MCF 10A (cell line): ENCODE measurements at regions not wholly inside any gene's neighbourhood (a gene's known extent, or its start where the extent isn't known, plus 50 kb on each side); places are given as distances from the start of the nearest gene placed in this dataset.

ENCODE experiments used
- BruUV-seq: library from RNA; stranded (reverse); fragments of 400-500 nt; replicated peaks from 2 replicates; lab custom pipeline; 2021; lab: Mats Ljungman, UMichigan
- CTCF ChIA-PET: fragments of 300-600 bp; sonication (Branson Sonifier 250); formaldehyde crosslinking; extraction: SDS; loops from one replicate; lab custom pipeline; 2021; ENCODE audit warnings: antibody characterized with exemption, inconsistent platforms; lab: Yijun Ruan, JAX
- POLR2A ChIA-PET: fragments of 300-600, 350-650 bp; sonication (Branson Sonifier 250); formaldehyde crosslinking; extraction: SDS; loops from one replicate; lab custom pipeline; 2020; ENCODE audit warnings: antibody characterized with exemption, inconsistent platforms; lab: Yijun Ruan, JAX
- DNase-seq: peaks from one replicate; pipeline ENCODE4 v3.0.0-alpha.2; 2018; ENCODE audit not compliant: unreplicated experiment
- H3K27ac Mint-ChIP-seq: one replicate; pipeline ENCODE4 v1.8.0; 2022; ENCODE audit warnings: mild to moderate bottlenecking, low read depth, mixed read lengths; ENCODE audit not compliant: unreplicated experiment
- H3K27me3 Mint-ChIP-seq: one replicate; pipeline ENCODE4 v1.8.0; 2022; ENCODE audit warnings: mixed read lengths; ENCODE audit not compliant: insufficient read depth, unreplicated experiment
- H3K36me3 Mint-ChIP-seq: one replicate; pipeline ENCODE4 v1.8.0; 2022; ENCODE audit warnings: mild to moderate bottlenecking, moderate library complexity, mixed read lengths; ENCODE audit not compliant: insufficient read depth, unreplicated experiment
- H3K4me1 Mint-ChIP-seq: one replicate; pipeline ENCODE4 v1.8.0; 2022; ENCODE audit warnings: mixed read lengths; ENCODE audit not compliant: insufficient read depth, unreplicated experiment
- H3K4me3 Mint-ChIP-seq: one replicate; pipeline ENCODE4 v1.8.0; 2022; ENCODE audit warnings: mild to moderate bottlenecking, moderate library complexity, mixed read lengths; ENCODE audit not compliant: unreplicated experiment
- H3K9me3 Mint-ChIP-seq: one replicate; pipeline ENCODE4 v1.8.0; 2022; ENCODE audit warnings: mixed read lengths; ENCODE audit not compliant: unreplicated experiment
- intact Hi-C: fragments of 100-400 bp; cut with micrococcal nuclease; formaldehyde crosslinking; loops from 2 replicates; pipeline ENCODE4 v1.14.1; 2022
- TF ChIP-seq, protein P1 (sequence below): fragments of 200-600 bp; IDR thresholded peaks from one replicate; pipeline ENCODE4 v1.8.0; 2022; ENCODE audit warnings: antibody characterized with exemption, mild to moderate bottlenecking; ENCODE audit not compliant: unreplicated experiment

DNA sequence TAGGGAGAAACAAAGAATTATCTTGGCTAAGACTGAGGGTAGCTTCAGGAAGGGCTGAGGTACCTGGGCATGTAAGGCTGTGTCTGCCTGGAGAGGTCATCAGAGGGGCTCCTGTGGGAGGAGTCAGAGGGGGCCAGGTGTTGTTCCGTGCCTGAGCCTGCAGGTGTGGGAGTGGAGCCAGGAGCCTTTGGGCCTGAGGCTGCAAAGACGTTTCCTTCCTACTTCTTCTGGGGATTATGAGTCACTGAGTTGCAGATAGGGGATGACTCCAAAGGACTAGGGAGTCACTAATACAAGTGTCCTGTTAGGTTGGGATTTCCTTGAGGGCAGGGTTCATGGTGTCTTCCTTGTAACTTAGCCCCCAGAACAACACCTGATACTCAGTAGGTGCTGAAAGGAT, 391.1 kb downstream of the ARHGEF28 start:
- TF ChIP-seq, protein P1, sequence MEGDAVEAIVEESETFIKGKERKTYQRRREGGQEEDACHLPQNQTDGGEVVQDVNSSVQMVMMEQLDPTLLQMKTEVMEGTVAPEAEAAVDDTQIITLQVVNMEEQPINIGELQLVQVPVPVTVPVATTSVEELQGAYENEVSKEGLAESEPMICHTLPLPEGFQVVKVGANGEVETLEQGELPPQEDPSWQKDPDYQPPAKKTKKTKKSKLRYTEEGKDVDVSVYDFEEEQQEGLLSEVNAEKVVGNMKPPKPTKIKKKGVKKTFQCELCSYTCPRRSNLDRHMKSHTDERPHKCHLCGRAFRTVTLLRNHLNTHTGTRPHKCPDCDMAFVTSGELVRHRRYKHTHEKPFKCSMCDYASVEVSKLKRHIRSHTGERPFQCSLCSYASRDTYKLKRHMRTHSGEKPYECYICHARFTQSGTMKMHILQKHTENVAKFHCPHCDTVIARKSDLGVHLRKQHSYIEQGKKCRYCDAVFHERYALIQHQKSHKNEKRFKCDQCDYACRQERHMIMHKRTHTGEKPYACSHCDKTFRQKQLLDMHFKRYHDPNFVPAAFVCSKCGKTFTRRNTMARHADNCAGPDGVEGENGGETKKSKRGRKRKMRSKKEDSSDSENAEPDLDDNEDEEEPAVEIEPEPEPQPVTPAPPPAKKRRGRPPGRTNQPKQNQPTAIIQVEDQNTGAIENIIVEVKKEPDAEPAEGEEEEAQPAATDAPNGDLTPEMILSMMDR = no peak
- intact Hi-C loops = no loop called here
- Mint-ChIP-seq H3K36me3 (peaks cover 9% of the 10 kb centered on the region), H3K27me3 (no peaks in the 10 kb centered on the region), H3K4me3 (no peak overlapping the region), H3K27ac (no peak overlapping the region), H3K9me3 (no peaks in the 10 kb centered on the region), H3K4me1 (peaks cover 16% of the 10 kb centered on the region)
- peak; percentile 82 for DNase-seq
- BruUV-seq = no TSS peak
- CTCF ChIA-PET = interaction anchor here (0.5 to 1.6 kb wide), 4 partner anchors 19 to 536 kb away, joined by 3 read pairs; no protein-coding TSS in a partner anchor
- POLR2A ChIA-PET = interaction anchor here (0.6 to 2.0 kb wide), 5 partner anchors 10 to 625 kb away, joined by 3 to 5 read pairs (median 4); no protein-coding TSS in a partner anchor

DNA sequence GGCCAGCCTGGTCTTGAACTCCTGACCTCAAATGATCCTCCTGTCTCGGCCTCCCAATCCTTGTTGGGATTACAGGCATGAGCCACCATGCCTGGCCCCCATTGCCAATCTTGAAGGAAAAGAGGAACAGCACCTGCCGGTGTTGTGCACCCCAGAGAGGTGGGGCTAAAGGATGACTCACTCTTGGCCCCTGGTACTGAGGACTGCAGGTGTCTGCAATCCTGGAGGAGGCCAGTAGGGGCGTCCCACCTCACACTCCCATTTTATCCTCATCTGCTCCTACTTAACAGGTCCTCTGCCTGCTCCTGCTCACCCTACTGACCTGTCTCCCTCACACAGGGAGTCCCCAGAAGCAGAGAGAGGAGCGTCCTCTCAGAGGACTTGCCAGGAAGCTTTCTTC, 390.4 kb downstream of the ARHGEF28 start:
- no TSS peak for BruUV-seq
- Mint-ChIP-seq H3K4me1 (peaks cover 16% of the 10 kb centered on the region), H3K36me3 (peaks cover 9% of the 10 kb centered on the region), H3K27me3 (no peaks in the 10 kb centered on the region), H3K27ac (no peak overlapping the region), H3K4me3 (no peak overlapping the region), H3K9me3 (no peaks in the 10 kb centered on the region)
- POLR2A ChIA-PET = interaction anchor here (1.3 to 1.4 kb wide), 3 partner anchors 13 to 626 kb away, joined by 3 to 5 read pairs (median 3); no protein-coding TSS in a partner anchor
- TF ChIP-seq, protein P1 = peak; percentile 36
- intact Hi-C loops = no loop called here
- CTCF ChIA-PET = interaction anchor here (0.5 to 1.6 kb wide), 5 partner anchors 18 to 536 kb away, joined by 3 read pairs; no protein-coding TSS in a partner anchor
- peak; percentile 45 for DNase-seq

DNA sequence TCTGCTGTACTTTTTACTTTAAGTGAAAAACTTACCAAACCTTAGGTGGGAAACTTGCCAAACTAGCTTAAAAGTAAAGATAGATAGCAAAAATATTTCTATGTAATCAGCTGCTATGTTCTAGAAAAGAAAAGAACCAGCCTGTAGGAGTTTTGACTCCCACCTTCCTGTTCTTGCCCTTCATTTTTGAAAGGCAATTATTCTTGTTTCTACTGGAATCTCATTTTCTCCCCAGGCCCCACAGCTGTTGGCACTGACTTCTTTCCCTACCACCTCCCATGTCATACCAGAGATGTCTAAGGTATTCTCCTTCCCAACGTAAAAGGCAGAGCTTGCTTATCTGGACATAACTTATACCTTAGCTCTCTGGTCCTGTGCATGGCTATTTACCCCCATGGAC, 389.7 kb downstream of the ARHGEF28 start:
- no peak overlapping the region for H3K4me3 Mint-ChIP-seq
- no peaks in the 10 kb centered on the region for H3K9me3 Mint-ChIP-seq
- no TSS peak for BruUV-seq
- no peak overlapping the region for H3K27ac Mint-ChIP-seq
- no peak for DNase-seq
- CTCF ChIA-PET = interaction anchor here (0.7 to 0.9 kb wide), 2 partner anchors 17 to 78 kb away, joined by 3 to 4 read pairs; no protein-coding TSS in a partner anchor
- H3K4me1 Mint-ChIP-seq = peaks cover 16% of the 10 kb centered on the region
- peaks cover 5% of the 10 kb centered on the region for H3K36me3 Mint-ChIP-seq
- intact Hi-C loops = no loop called here
- H3K27me3 Mint-ChIP-seq = no peaks in the 10 kb centered on the region
- TF ChIP-seq, protein P1 = no peak
- POLR2A ChIA-PET = interaction anchor here (1.2 to 1.3 kb wide), 2 partner anchors 39 to 628 kb away, joined by 3 read pairs; no protein-coding TSS in a partner anchor

DNA sequence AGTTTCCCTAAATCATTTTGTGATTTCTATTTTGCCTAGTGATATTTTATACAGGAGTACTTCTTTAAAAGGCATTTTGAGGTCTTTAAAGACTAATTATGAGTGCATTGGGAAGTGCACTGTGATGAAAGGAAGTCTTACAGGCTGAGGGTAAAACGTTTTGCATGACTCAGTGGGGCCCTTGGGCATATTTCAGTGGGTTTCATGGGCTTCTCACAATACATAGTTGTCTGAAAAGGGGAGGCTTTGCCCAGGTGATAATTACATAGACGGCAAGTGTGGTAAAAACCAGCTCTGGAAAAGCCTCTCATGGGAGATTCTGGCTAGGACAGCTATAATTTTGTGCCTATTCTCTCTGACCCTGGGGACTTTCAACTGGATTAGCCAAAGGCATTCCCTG, 387.2 kb downstream of the ARHGEF28 start:
- no peak for DNase-seq
- intact Hi-C loops = no loop called here
- Mint-ChIP-seq H3K27me3 (no peaks in the 10 kb centered on the region), H3K4me3 (no peak overlapping the region), H3K36me3 (peaks cover 5% of the 10 kb centered on the region), H3K9me3 (no peaks in the 10 kb centered on the region), H3K4me1 (peaks cover 16% of the 10 kb centered on the region), H3K27ac (no peak overlapping the region)
- TF ChIP-seq, protein P1 = no peak
- ChIA-PET CTCF (interaction anchor here (0.5 kb wide), 1 partner anchor 66 kb away, joined by 3 read pairs; no protein-coding TSS in a partner anchor), POLR2A (interaction anchor here (0.6 kb wide), 1 partner anchor 625 kb away, joined by 4 read pairs; no protein-coding TSS in a partner anchor)
- BruUV-seq = no TSS peak
